ENCODE measurements at regions not wholly inside any gene's neighbourhood (a gene's known extent, or its start where the extent isn't known, plus 50 kb on each side); places are given as distances from the start of the nearest gene placed in this dataset.

- no peak for DNase-seq (ENCODE audit: low spot score)
These were observed 619.0 kb downstream of the SOX6 start for GRCh38 chr11:15737320-15737719.

- no peak for DNase-seq (ENCODE audit: low spot score)
These were observed 617.4 kb downstream of the SOX6 start for GRCh38 chr11:15738931-15739330.

GRCh38 chr11:15742626-15743519, 613.5 kb downstream of the SOX6 start:
- DNase-seq (ENCODE audit: low spot score): peak; percentile 15

DNA sequence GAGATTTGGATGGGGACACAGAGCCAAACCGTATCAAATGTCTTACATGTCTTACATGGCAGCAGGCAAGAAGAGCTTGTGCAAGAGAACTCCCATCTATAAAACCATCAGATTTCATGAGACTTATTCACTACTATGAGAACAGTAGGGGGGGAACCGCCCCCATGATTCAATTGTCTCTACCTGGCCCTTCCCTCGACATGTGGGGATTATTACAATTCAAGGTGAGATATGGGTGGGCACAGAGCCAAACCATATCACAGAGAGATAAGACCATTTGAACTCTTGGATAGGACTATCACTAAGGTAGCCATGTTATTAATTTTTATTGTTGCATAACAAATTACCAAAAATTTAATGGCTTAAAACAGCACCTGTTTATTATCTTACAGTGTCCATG, 611.7 kb downstream of the SOX6 start:
- DNase-seq (ENCODE audit: low spot score): no peak

- no peak for DNase-seq (ENCODE audit: low spot score)
These were observed 611.1 kb downstream of the SOX6 start for GRCh38 chr11:15745266-15745665.

- no peak for DNase-seq (ENCODE audit: low spot score)
These were observed 608.7 kb downstream of the SOX6 start for GRCh38 chr11:15747671-15748070.

- DNase-seq (ENCODE audit: low spot score): no peak
These were observed 608.2 kb downstream of the SOX6 start for GRCh38 chr11:15748132-15748531.

DNA sequence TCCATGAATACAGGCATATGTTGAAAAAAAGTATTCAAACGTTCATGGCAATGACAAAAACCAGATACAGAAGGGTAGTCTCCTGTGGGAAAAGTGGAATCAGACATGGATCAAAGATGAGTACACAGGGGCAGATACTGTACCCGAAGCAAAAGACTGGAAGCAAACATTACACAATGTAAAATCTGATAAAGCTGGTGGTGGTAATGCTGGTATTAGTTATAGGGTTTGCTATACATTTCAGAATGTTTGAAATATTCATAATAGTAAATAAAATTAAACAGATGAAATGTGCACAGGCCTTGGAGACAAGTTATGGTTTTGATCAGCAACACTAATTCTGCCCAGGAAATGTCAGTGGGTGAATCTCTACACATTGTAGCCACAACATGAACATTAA, 607.6 kb downstream of the SOX6 start:
- DNase-seq (ENCODE audit: low spot score): no peak

DNA sequence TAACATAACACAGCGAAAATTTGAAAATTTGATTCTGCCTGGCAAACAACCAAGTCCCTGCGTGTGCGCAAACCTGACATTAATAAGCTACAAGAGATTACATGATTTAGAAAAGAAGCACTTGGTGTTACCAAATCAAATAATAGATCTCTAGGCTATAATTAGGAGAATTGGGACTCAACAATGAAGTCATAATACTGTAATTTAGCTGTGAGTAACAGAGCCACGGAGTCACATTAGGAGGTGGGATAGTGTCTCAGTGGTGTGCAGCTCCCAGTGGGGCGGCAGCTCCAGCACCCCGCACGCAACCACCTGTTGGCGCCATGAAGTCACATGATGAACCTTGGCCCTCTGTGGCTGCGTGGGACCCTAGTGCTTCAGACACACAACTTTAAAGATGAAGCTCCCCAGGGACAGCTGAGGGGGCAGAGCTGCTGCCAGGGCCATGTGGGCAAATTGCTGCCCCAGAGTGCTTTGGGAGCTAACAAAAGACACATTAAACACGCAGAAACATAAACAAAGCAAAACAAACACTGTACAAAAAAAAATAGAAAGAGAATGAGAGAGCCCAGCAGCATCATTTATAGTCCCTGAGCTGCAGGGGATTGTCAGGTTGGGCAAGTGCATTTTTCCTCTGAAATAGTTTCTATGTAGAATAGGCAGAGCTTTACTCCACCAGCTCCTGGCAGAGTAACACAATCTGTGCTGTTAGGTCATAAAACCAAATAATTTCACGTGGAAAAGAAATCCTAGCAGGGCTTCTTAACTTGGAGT, 605.6 kb downstream of the SOX6 start:
- no peak for DNase-seq (ENCODE audit: low spot score)

- DNase-seq (ENCODE audit: low spot score): no peak
These were observed 602.1 kb downstream of the SOX6 start for GRCh38 chr11:15754221-15754620.

GRCh38 chr11:15757048-15757698, 599.2 kb downstream of the SOX6 start:
- DNase-seq (ENCODE audit: low spot score): no peak

GRCh38 chr11:15758857-15759465, 597.4 kb downstream of the SOX6 start:
- peak; percentile 24 for DNase-seq (ENCODE audit: low spot score)

GRCh38 chr11:15761235-15761634, 595.1 kb downstream of the SOX6 start:
- DNase-seq (ENCODE audit: low spot score): no peak

DNA sequence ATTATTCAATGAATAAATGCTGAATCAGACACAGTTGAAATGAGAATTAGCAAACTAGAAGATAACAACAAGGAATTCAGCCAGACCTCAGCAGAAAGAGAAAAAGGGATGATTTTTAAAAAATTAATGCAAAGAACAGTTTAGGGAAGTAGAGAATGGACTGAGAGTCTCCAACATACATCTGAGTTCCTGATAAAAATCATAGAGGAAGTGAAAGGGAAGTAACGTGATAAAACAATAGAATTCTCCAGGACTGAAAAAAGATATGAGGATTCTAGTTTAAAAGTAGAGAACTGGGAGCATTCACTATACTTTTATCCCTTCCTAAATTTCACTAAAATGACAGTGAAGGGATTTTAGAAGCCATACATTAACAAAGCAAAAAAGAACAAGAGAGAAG, 592.0 kb downstream of the SOX6 start:
- no peak for DNase-seq (ENCODE audit: low spot score)

DNA sequence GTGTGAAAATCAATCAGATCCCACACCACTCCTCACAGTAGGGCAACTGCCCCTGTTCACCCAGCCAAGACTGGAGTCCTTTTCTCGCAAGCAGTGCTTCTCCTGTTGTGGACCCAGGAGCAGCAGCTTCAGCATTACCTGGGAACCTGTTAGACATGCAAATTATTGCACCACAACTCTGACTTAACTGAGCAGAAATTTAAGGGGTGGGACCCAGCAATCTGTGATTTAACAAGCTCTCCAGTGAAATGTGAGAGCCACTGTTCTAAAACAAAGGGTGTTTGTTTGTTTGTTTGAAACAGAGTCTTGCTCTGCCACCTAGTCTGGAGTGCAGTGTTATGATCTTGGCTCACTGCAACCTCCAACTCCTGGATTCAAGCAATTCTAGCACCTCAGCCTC, 591.4 kb downstream of the SOX6 start:
- no peak for DNase-seq (ENCODE audit: low spot score)

GRCh38 chr11:15765530-15765929, 590.8 kb downstream of the SOX6 start:
- no peak for DNase-seq (ENCODE audit: low spot score)

DNA sequence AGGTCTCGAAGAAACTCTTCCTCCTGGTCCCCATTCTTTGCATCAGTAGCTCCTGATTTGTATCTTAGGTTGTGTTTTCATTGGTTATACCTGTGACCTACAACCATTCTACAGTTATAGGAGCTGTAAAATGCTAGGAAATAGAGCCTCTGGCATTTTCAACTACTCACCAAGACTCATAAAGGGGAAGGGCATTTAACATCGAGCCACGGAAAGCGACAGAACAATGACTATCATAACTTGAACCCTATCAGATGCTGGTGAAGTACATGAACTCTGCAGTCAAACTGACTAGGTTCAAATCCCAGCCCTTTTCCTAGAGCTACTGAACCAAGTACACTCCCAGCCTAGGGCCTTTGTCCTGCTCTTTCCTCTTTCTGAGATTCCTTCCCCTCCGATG, 588.0 kb downstream of the SOX6 start:
- DNase-seq (ENCODE audit: low spot score): no peak

DNA sequence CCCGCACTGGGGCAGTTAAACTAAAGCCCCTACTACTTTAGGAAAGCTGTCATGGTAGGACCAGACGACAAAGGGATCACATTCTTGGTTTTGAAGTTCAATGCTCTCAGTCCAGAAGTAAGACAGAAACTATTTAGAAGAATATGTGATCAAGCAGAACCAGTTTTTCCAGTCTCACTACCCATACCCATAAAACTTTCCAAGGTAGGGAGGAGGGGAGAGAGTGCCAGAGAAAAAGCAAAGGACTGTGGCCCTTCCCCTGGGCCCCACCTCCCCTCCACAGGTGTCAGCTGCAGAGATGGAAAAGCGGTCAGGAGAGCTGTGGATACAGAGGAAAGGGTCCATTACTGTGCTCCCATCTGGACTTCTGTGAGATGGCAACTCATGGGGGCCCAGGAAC, 587.1 kb downstream of the SOX6 start:
- no peak for DNase-seq (ENCODE audit: low spot score)

DNA sequence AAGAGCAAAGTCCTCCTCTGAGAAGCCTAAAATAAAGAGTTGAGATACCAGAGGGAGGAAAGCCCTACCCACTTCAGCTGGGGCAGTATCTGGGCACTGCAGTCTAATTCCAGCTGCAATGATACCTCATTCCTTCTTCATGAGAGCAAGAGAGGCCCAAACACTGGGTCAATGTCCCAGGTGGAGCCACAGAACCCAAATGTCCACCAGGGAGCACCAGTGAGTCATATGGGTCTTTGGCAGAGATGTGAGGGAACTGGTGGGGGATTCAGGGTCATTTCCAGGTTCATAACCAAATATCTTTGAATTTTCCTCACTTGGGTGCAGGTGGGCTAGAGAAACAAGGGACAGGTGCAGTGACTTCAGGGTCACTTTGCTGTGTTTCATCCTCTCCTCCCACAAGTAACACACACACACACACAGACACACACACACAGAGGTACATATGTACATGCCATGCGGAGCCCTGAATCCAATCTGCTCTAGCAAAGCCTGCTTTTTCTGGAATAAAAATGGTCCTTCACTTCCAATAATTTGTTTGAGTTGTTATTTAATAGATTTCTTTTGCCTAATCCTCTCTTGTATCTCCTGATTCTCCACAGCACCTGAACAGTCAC, 585.4 kb downstream of the SOX6 start:
- no peak for DNase-seq (ENCODE audit: low spot score)

- DNase-seq (ENCODE audit: low spot score): no peak
These were observed 583.8 kb downstream of the SOX6 start for GRCh38 chr11:15772547-15772946.

- no peak for DNase-seq (ENCODE audit: low spot score)
These were observed 583.4 kb downstream of the SOX6 start for GRCh38 chr11:15772981-15773380.

Measured in globus pallidus (tissue), 1 donor.